ENCODE measurements at regions not wholly inside any gene's neighbourhood (a gene's known extent, or its start where the extent isn't known, plus 50 kb on each side); places are given as distances from the start of the nearest gene placed in this dataset.
"Not testable (repeated sequence)": the region's sequence is repeated elsewhere in the genome, so short reads cannot be mapped to it uniquely, and the experiment has no call there.

GRCh38 chr4:142897518-142897917 is 51.4 kb upstream of the INPP4B start:
- DNase-seq: not testable (repeated sequence)

- DNase-seq: no peak
These were observed 54.5 kb upstream of the INPP4B start for GRCh38 chr4:142900622-142901021.

DNA sequence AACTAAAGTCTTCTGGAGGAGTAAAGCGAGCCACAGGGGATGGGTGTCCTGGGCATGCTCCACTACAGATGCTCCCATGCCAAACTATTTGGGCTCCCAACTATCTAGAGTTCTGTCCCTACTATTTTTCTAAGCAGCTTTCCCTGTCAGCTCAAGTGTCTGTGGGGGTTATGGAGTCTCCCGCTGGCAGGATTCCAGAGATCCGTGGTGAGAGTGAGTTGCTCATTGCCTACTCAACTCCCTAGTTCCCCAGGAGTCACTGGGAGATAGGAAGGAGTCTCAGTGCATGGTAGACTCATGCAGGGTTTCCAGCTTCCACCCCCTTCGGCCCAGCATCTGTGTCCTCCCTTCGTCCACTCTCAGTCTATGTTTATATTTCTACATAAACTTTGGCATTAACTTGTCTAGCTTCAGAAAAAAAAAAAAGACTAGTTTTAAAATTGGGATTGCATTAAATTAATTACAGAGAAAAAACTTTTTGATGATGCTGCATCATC is 55.1 kb upstream of the INPP4B start:
- no peak for DNase-seq

DNA sequence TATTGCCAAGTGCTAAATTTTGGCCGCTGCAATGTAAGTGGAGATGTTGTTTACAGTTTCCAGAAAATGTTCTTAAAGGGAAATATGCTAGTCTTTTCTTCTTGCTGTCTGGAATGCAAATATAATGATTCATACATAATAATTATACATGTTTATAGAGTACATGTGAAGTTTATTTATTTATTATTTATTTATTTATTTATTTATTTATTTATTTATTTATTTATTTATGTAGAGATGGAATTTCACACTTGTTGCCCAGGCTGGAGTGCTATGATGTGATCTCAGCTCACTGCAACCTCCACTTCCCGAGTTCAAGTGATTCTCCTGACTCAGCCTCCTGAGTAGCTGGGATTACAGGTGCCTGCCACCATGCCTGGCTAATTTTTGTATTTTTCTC is 57.5 kb upstream of the INPP4B start:
- not testable (repeated sequence) for DNase-seq

DNA sequence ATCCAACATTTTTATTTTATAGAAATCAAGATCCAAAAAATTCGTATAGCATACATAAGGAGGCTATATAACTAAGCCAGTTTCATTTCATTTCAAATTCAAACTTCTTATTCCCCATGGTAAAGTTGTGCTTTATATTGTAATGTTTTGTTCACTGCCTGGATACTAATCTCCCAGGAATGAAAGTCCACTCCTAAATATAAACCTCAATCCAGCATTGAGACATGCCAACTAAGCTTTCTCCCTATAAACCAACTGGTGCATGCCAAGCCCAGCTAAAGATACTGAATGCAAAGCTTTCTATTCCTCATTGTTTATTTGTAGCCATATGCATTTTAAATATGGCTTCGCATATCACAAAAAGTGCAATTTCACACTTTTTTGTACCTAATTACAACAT is 63.8 kb upstream of the INPP4B start:
- no peak for DNase-seq

DNA sequence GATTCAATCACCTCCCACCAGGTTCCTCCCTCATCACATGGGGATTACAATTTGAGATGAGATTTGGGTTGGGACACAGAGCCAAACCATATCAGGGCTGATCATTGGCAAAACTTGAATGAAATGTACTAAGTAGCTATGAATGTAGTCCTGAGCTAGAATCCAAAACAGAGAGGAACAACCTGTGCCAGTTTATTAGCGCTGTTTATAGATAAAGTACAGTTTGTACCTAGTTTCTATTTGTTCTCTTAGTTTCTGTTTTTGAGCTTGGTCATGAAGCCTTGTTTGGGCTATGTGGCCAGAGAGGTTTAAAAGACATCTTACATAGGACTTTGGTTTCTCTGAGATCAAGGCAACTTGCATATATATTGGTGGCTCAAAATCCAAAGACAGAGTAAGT is 66.9 kb upstream of the INPP4B start:
- DNase-seq: no peak

DNA sequence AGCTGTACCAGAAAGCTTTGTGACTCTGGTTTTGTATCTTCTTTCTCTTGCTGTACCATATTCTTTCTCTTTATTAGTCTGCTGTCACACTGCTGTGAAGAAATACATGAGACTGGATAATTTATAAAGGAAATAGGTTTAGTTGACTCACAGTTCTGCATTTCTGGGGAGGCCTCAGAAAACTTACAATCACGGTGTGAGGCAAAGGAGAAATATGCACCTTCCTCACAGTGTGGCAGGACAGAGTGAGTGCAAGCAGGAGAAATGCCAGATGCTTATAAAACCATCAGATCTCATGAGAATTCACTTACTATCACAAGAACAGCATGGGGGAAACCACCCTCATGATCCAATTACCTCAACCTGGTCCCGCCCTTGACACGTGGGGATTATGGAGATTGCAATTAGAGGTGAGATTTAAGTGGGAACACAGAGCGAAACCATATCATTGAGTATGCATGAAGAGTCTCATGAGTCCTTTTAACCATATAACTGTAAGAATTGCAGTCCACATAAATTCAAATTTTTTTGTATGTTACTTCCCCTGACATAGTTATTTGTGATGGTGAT is 67.4 kb upstream of the INPP4B start:
- no peak for DNase-seq

DNA sequence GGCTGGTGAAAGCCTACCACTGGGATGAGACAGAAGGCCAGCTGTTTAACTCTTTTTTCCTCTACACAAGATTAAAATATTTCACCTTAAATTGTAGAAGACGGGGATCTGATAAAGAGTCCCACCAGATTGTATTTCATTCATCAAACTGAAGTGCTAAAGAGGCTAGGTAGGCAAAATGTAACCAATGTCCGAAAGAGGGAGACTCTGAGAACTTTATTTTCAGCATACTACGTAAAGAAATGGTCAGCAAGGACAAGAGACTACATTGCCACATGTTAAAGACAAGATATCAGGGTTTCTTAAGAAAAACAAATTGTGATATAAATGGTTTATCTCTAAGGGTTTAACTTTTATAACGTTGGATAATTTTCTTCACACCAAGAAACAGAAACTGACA is 71.6 kb upstream of the INPP4B start:
- DNase-seq: no peak

DNA sequence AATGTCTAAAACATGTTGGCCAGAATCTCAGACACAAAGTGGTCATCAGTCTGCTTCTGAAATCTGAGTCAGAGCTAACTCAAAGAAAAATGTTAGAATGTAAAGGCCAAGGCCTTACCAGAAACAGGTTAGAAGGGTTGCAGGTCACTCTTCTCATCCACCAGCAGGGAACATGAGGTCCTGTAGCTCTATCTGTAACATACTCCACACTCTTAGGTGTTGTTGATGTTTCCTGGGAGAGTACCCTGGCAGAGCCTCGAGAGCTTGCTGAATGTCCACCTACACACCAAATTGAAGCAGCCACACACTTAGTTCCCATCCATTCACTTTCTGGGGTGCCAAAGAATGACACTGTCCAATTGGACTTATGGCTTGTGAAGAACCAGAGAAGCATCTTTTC is 76.6 kb upstream of the INPP4B start:
- no peak for DNase-seq

DNA sequence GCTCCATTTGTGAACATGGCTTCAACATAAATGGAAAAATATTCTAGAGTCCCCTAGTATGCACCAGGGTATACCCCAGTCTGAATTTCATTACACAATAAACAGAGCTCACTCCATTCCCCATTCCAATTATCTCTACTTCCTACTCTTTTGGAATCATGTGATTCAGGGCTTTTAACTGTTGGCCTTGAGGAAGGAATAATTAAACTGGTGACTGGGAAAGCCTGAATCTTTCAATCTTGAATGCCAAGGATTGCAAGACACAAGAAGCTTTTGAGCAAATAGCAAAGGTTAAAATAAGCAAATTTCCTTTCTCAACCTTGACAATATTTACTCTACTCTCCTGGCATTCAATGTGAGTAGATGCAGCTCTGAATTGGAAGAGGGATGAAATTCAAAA is 77.5 kb upstream of the INPP4B start:
- DNase-seq: no peak

- no peak for DNase-seq
These were observed 79.1 kb upstream of the INPP4B start for GRCh38 chr4:142925161-142925560.

- no peak for DNase-seq
These were observed 81.6 kb upstream of the INPP4B start for GRCh38 chr4:142927721-142928120.

DNA sequence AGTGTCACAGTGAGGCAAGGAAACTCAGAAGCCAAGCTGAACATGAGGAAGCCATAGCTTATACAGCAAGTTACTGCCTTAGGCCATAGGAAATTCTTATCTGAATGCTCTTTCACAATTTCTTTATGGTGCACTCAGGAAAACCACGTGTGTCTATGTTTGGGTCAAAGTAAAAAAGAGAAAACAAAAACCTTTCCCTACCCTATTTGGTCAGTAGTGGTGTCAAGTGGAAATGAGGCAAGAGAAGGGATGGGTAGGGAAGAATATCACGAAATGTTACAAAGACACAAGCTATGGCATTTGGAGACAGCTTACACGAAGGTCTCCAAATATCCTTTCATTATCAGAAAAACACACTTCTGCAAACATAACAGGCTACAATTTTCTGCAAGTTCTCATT is 83.4 kb upstream of the INPP4B start:
- no peak for DNase-seq

- no peak for DNase-seq
These were observed 87.1 kb upstream of the INPP4B start for GRCh38 chr4:142933207-142933606.

DNA sequence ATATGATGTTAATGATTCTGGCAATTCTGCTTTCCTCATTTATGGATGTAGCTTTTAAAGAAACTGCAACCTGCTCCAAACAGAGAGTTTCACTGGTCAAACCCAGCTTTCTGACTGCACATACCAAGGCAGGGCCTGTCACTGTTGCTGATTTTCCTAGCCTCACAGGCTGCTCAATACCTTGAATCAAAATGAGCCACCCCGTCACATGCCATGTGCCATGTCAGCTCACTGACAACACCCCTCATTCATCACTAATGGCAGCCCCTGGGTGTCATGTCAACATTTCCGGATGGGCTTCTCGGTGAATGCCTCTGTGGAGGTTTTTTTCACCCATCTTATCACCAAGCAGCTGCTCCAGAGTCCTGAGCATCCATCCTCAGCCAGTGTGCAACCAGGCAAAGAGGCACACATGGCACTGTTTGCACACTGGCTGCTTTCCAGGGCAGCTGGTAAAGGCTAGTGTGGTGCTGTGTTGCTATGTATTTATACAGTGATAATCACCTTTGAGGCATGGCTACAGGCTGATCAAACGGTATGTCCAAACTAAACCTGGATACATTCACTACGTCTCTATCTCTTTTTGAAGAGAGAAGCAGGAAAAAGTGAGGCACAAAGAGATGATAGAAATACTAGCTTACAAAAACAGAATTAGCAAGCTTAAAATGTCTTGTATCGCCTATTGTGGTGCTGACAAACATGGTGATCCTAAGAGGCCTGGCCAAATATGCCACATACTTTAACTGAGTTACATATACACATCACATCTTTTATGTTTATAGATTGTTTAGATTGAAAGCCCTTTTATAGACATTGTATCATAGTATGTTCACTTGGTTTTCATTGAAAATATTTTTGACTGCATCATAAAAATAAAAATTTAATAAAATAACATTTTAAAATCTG is 94.6 kb upstream of the INPP4B start:
- DNase-seq: no peak

DNA sequence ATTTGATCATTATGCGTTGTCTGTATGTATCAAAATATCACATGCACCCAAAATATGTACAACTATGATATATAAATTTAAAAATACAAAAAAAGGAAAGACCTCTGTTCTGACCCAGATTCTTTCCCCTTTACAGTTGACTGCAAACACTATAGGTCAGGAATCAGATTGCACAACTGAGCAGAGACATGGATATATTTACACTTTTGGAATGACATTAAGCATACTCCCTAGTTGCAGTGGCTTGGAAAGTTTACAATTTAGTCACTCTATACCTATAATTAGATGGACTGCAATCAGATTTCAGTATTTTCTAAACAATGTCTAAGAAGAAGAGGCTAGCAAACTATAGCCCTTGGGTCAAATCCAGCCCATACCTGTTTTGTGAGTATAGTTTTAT is 98.5 kb upstream of the INPP4B start:
- no peak for DNase-seq

DNA sequence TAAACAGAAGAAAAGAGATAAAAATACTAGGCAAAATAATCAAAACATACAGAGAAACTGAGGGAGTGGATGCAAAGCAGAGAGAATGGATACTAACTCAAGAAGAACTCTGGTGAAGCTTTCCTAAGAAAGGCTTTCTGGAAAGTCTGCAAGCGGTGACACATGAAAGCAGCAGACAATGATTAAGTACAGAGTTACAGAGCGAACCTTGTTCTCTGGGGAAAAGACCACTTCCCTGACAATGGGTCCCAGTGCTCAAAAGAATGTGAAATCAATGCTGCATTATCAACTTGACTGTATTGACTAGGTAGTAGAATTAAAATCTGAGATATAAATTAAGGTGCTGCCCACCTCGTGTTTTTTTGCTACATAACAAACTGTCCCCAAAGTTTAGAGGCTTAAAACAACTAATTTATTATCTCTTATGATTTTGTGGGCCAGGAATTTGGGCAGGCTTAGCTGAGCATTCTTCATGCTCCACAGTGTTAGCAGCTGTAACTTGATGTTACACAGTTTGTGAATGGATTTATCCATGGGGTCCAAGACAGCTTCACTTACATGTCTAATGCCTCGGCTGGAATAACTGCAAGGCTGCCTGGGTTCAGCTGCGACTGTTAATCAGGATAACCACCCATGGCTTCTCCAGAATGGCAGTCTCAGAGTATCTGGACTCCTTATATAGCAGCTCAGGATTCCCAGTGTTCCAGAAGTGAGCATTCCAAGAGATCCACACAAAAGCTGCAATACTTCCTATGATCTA is 106.9 kb upstream of the INPP4B start:
- no peak for DNase-seq

DNA sequence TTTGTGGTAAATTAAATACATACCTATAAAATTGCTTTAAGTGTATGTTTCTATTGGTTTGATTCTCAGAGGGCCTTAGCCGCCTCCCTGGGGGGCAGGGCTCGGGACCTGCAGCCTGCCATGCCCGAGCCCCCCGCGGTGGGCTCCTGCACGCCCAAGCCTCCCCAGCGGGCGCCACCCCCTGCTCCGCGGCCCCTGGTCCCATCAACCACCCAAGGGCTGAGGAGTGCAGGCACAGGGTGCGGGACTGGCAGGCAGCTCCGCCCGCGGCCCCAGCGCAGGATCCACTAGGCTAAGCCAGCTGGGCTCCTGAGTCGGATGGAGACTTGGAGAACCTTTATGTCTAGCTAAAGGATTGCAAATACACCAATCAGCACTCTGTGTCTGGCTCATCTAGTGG is 108.3 kb upstream of the INPP4B start:
- no peak for DNase-seq

GRCh38 chr4:142955501-142955900 is 109.4 kb upstream of the INPP4B start:
- no peak for DNase-seq

DNA sequence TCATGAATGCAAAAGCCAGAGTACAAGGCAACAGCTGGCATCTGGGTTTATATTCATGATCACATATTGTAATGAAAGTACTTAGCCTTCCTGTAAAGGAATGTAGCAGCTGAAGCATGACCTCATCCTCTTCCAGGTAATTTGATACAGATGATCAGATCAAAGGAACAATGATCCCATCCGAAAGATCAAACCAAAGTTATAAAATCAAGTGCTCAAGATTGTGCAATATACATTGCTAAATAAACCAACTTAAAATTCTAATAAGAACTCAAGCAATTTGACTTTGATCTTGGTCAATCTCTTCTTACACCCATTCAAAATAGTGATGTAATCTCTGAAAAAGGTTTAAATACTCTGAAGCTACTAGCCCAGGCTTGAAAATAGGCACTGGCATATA is 113.1 kb upstream of the INPP4B start:
- DNase-seq: no peak

DNA sequence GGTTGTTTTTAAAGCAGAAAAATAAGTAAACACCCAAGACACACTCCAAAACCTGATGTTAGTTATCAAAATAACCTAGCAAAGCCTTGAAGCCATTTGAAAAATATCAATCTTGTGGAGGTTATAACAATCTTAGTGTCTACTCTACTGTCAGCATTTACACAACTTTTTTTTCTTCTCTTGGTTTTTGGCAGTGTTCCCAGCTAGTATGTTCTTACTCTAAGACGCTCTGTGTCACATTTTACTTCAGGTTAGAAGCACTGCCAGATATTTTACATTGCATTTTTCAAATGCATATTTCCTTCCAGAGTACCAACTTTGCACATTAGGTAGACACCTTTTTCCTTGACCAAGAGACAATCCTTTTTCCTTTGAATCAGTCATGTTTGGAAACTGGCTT is 114.0 kb upstream of the INPP4B start:
- DNase-seq: no peak

GRCh38 chr4:142960867-142961644 is 115.0 kb upstream of the INPP4B start:
- DNase-seq: no peak

- DNase-seq: no peak
These were observed 115.8 kb upstream of the INPP4B start for GRCh38 chr4:142961866-142962265.

Measured in T-helper 1 cell (primary cell).